GM18858 (cell line): ENCODE measurements at regions not wholly inside any gene's neighbourhood (a gene's known extent, or its start where the extent isn't known, plus 50 kb on each side); places are given as distances from the start of the nearest gene placed in this dataset.
"Not testable (repeated sequence)": the region's sequence is repeated elsewhere in the genome, so short reads cannot be mapped to it uniquely, and the experiment has no call there.

Source experiments
- ATAC-seq: cut with Tn5 transposase; IDR thresholded peaks from one replicate; pipeline ENCODE4 v1.9.1; 2021; ENCODE audit not compliant: unreplicated experiment

DNA sequence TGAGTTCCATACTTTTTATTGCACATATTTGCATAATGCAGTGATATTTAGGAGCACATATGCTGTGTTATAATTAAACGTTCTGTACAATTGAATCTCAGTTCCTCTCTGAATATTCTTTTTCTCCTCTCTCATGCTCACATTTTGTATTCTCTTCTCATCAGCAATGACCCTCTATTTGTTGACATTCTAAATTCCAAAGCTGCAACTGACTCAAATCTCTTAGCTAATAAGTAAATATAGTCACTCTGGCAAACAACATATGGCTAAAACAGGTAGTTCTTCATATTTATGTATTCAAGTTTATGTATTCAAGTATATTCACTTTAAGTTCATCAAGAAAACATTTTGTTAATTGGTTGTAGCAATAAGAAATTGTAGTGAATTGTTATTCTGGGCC is 907.4 kb upstream of the VRK2 start:
- ATAC-seq = no peak

DNA sequence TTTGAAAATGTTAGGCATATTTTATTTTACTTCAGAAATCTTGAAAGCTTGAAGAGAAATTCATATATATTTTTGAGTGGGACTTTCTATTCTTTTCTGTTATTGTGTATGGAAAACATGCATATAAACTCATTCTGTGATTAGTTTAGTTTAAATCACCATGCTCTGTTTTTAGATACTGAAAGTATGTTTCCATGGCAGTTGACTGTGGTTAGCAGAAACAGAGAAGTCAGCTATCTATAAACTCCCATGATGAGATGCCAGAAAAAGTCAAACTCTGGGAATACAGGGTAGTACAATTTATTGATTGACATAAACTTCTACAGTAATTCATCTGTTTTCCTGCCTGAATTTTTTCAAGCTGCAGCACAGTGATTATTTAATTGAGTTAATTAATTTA is 905.3 kb upstream of the VRK2 start:
- ATAC-seq = no peak

DNA sequence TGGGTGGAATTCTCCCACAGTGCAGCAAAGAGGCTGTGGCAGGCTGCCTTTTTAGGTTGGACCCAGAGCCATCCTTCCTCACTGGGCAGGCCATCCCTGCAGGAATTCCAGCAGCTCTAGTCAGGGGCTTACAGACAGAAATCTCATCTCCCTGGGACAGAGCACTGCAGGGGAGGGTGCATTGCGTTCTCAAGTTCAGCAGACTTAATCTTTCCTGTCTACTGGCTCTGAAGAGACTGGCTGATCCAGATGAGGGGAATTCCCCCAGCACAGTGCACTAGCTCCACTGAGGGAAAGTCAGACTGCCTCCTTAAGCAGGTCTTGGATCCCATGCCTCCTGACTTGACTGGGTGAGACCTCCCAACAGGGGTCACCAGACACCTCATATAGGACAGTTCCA is 899.7 kb upstream of the VRK2 start:
- no peak for ATAC-seq

GRCh38 chr2:57156231-57156924 is 890.2 kb upstream of the VRK2 start:
- no peak for ATAC-seq

DNA sequence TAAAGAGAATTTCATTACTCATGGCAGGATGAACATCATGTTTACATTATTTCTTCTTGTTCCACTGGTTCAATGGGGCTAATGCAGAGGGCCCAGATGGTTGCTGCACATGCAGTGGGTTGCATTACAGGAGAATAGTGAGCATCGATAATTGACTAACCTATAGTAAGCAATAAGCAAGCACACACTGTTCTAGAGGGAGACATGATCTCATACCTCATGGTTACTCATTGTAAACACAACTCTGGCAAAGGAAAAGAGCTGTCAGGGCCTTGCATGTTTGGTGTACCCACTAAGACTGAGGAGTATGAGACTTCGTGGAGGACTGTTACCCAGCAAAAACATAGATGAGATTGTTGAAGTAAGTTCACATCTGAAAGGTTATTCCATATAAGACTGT is 885.6 kb upstream of the VRK2 start:
- ATAC-seq = no peak

- ATAC-seq = no peak
Observed at GRCh38 chr2:57177176-57177575, 869.4 kb upstream of the VRK2 start.

DNA sequence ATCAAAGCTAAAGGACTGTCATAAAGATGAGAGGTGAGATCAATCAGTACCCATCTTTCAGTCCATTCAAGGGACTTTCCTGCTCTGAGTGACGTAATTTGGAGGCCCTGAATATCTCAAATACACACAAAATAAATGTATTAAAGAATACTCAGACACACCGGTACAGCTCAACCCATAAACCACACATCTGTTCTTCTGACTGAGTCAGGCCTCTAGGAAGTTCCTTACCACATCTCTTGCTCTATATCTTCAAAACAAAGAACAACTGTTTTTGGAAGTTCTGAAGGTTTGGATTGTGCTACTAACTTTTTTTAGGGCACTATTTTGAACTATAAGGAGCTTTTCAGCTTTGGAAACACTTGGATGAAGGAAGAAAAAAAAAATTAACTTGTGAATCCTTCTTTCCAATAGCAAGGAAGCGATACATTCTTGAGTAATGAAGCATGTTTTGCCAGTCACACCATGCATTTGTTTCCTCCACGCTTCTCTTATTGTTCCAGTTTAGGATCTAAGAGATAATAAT is 866.5 kb upstream of the VRK2 start:
- no peak for ATAC-seq

DNA sequence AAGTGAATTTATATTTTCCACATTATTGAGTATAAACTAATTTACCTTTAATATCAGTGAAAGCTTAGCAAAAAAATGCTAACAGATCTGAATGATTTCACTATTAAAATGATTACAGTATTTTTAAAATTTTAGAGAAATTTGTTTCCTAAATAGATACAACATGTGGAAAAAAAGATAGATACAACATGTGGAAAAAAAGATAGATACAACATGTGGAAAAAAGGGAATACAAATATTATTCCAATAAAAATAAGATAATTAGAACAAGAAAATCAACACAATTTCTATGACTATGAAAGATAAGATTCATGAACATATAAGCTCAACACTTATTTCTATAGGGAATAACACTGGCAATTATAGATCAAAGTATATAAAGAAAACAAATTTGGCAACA is 865.9 kb upstream of the VRK2 start:
- no peak for ATAC-seq

DNA sequence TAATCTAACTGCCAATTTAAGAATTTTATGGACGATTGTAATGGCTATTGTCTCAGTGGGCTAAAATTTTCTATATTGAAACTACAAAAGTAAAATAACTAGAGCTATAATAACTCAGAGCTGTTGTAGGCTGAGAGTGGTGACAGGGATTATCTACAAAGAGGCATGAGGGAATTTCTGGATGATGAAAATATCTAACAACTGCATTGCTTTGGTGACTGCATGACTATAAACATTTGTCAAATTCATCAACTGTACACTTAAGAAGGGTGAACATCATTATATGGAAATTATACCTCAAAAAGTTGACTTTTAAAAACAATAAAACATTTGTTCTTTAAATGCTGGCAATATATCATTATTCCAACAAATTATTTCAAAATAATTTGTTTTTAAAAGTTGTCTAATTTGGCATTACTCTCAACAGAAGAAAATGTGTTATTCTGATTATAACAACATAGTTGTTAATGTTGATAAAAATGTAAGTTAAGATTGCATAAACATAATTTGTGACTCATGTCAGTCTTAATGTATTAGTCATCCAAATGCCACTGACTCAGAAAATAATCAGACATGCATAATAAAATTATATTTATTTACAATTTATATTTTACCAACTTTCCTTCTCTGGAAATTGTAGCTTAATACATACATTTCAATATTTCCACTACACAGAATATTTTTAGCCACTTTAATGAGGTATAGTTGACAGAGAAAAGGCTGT is 865.1 kb upstream of the VRK2 start:
- ATAC-seq = no peak

DNA sequence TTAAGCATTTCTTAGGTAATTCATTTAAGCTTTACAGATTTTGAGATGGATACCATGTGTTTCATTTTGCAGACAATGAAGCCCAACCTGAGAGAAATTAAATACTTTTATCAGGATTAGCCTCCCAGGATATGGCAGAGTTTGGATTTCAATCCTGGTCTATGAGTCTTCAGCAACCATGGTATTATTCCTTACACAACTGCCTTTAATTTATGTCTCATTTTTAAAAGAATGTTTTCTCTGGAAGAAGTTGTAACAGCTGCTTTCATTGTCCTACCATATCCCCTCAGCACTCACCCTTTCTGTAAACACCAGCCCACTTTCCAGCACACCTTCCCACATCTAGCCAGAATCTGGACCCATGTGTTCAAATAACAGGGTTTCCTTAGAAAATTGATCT is 863.7 kb upstream of the VRK2 start:
- ATAC-seq = no peak

- ATAC-seq = no peak
Observed at GRCh38 chr2:57185568-57185967, 861.0 kb upstream of the VRK2 start.

DNA sequence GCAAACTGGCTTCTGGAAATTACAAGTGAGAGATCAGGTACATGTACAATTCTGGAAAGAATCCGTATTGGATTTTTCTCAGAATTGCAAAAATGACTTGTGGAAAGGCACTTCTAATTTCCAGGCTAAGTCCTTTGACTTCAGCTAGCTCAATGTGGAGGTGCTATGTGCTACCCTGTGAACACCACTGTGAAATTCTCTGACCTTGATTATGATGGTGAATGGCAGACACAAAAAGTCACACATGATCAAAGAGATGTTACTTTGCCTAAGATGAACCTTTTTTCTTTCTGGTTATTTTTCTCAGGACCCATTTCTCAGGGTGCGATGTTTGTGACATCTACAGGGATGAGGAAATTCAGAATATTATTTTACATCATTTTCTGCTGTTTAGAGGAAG is 856.6 kb upstream of the VRK2 start:
- ATAC-seq = no peak

DNA sequence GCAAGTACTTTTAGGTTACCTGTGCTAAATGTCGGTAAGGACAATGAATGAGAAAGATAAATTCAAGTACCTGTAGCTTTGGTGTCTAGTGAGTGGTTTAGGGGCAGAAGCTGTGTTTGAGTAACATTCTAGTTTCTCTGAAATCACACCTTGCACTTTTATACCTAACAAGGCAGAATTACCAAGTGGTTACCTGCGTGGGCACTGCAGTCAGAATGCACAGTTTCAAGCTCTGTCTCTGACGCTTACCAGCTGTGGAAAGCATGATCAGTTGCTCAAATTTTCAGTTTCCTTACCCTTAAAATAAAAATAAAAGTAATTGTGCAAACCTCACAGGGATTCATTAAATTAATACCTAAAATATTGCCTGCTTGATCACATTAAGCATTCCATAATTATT is 846.9 kb upstream of the VRK2 start:
- ATAC-seq = no peak

GRCh38 chr2:57204364-57204763 is 842.2 kb upstream of the VRK2 start:
- ATAC-seq = no peak

DNA sequence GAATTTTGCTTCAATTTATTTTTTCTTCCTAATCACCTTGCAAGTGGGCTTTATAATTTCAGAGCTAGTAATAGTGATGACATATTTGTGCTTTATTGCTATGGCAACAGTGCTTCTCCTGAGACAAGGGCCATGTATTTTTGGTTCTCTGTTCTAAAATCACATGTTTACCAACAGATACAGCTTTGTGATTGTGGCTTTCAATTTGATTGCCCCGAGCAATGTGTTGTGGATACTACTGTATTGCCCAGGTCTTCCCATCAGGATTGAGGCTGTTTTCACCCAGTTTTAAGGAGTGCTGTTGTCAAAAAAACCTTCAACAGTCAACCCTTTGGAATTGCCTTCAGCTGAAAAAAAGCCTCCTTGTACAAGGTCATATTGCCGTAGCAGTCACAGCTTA is 841.4 kb upstream of the VRK2 start:
- no peak for ATAC-seq

- ATAC-seq = no peak
Observed at GRCh38 chr2:57207191-57207590, 839.4 kb upstream of the VRK2 start.

DNA sequence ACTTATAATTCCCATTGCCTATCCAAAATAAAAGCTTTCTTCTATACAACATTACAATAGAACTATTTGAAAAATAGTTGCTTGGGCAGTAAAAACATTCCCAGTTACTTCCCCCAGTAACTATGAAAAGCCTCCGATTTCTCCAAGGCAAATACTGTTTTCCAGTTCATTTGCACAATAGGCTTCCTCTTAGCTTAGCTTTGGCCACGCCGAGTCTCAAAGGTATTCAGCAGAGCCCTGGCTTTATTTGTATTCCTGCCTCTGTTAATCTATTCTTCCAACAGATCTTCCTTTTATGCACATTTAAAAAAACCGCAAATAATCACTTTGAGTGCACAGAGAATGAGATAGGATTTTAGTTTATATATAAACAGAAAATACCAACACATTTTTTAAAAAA is 836.8 kb upstream of the VRK2 start:
- no peak for ATAC-seq

GRCh38 chr2:57210855-57211254 is 835.8 kb upstream of the VRK2 start:
- ATAC-seq = no peak

- no peak for ATAC-seq
Observed at GRCh38 chr2:57217013-57217412, 829.6 kb upstream of the VRK2 start.

DNA sequence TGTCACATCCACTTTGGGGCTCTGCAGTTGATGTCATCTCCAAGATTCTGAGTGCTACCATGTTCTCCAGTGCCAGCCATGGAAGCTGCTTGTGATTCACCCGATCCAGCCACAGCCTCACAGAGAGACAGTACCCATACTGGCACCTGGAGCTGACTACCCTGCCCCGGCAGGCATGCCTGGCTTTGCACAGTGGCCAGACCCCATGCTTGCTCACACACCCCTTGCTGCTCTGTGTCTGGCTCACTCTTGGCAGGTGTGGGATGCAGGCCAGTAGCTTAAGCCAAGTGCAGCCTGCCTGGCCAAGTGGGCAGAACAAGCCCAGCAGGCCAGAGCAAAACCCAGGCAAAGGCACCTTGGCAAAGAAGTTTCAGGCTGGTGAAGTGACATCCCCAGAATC is 828.4 kb upstream of the VRK2 start:
- no peak for ATAC-seq

DNA sequence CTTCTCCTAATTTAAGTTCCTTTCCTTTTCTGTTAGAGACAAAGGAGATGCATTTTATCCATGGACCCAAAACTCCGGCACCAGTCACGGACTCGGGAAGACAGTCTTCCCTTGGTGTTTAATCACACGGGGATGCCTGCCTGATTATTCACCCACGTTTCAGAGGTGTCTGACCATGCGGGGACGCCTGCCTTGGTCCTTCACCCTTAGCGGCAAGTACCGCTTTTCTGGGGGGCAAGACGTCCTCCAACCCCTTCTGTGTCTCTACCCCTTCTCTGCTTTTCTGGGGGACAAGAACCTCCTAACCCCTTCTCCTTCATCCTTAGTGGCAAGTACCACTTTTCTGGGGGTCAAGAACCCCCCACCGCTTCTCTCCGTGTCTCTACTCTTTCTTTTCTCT is 816.9 kb upstream of the VRK2 start:
- ATAC-seq = not testable (repeated sequence)

DNA sequence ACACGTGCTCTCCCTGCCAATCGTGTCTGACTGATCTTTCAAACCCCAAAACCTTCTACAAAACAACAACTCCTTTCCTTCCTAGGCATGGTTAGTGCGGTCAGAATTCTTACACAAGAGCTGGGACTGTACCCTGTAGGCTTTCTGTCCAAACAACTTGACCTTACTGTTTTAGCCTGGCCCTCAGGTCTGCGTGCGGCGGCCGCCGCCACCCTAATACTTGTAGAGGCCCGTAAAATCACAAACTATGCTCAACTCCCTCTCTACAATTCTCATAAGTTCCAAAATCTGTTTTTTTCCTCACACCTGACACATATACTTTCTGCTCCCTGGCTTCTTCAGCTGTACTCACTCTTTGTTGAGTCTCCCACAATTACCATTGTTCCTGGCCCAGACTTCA is 814.3 kb upstream of the VRK2 start:
- not testable (repeated sequence) for ATAC-seq

DNA sequence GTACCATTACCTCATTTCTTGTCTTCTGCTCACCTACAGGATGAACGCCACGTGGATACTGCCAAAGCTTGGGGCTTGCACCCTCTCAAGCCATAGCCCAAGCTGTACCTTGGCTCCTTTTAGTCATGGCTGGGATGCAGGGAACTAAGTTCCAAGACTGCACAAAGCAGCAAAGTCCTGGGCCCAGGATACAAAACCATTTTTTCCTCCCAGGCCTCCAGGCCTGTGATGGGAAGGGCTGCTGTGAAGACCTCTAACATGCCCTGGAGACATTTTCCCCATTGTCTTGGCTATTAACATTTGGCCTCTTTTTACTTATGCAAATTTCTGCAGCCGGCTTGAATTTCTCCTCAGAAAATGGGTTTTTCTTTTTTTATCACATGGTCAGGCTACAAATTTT is 795.1 kb upstream of the VRK2 start:
- ATAC-seq = not testable (repeated sequence)
